Pancreas (tissue), 10 donors: ENCODE measurements at regions not wholly inside any gene's neighbourhood (a gene's known extent, or its start where the extent isn't known, plus 50 kb on each side); places are given as distances from the start of the nearest gene placed in this dataset.

Experiments used
- ATAC-seq, 4 donors: fragments of 200-7000 bp; cut with Tn5 transposase; one replicate each; pipeline versions ENCODE4 v1.8.0 to v1.9.1; 2020; ENCODE audit warnings: mild to moderate bottlenecking in 4 of 4, moderate library complexity in 4 of 4
- DNase-seq, 6 donors: peaks; one replicate each; pipeline ENCODE4 v3.0.0-alpha.2; 2020
- FAIRE-seq: peaks from 2 replicates; lab custom pipeline; 2012; peaks lifted over from hg19 to GRCh38; lab: Jason Lieb, UNC
- H3K27ac ChIP-seq, 4 donors: fragments of 200-600 bp; sonication (generic); 1 replicate in 3 of 4; 2 replicates in 1 of 4; pipeline versions ENCODE4 v1.5.0 to v1.8.0; 2020
- H3K27me3 ChIP-seq, 4 donors: fragments of 200-600 bp; one replicate each; pipeline ENCODE4 v1.8.0; 2021
- H3K36me3 ChIP-seq, 3 donors: fragments of 200-600 bp; sonication (generic) in 1 of 3; one replicate each; pipeline versions ENCODE4 v1.5.0 to v1.8.0; 2020 to 2021
- H3K4me1 ChIP-seq, 3 donors: fragments of 200-600 bp; one replicate each; pipeline ENCODE4 v1.8.0; 2021
- H3K4me3 ChIP-seq, 4 donors: fragments of 200-600 bp; sonication (generic) in 2 of 4; one replicate each; pipeline versions ENCODE4 v1.5.0 to v1.8.0; 2020 to 2021
- H3K9me3 ChIP-seq, 4 donors: fragments of 200-600 bp; one replicate each; pipeline ENCODE4 v1.8.0; 2021
- WGBS, 2 donors: extraction: QIAGEN DNeasy Blood & Tissue Kit; methylation state at CpG; one replicate each; pipeline ENCODE4 v1.1.7; 2013; 5-methylcytosine and 5-hydroxymethylcytosine counted together
- intact Hi-C, 3 donors: fragments of 100-400 bp; cut with DNase I; formaldehyde crosslinking; loops; one replicate each; pipeline versions ENCODE4 v1.11.1 to v1.14.2; 2022
- TF ChIP-seq, protein P1 (sequence below), 4 donors: fragments of 200-600 bp; sonication (generic) in 3 of 4; IDR thresholded peaks; one replicate each; pipeline versions ENCODE4 v1.5.0 to v1.8.0; 2021; ENCODE audit warnings: antibody characterized with exemption in 4 of 4
- donor health status: healthy with polysubstance abuse.
- donor health status: DM: no; HTN: no; CAD: no; lungs with moderate emphysema.
- donor health status: DM: no; HTN: no; CAD: no.
- donor health status: control.
- donor health status: control.
- donor health status: Bipolar disorder and iron deficiency.
- donor health status: DM: yes; HTN: yes; CAD: no.
- donor health status: DM: no; HTN: no; CAD: no.
- donor health status: DM: no; HTN: no; CAD: no.
- donor health status: DM: yes; HTN: yes; CAD: no.

DNA sequence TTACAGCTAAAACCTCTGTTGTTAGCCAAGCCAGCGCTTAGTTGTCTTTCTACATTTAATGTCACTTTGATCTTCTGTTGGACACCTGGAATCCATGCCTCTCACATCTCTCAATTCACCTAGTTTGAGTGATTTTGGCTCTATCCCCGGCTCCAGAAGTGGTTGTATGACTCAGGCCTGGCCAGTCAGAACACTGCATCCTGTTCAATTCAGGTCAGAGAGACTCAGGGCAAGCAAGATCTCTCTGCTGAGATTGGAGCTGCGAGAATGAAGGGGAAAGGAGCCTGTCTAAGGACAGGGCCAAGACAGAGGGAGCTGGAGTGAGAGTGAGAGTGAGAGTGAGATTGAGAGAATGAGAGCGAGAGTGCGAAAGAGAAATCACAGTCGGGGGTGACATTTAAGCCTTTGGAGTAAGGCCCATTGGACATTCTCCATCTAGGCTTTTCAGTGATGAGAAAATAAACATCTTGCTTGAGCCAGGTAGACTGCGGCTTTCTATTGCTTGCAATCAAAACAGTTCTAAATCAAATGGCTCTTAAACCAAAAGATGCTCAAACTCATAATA lies 83.3 kb upstream of the DYNC1I1 start:
- Histone ChIP-seq H3K27ac (no peak overlapping the region), H3K27me3 (no peaks in the 10 kb centered on the region), H3K9me3 (no peaks in the 10 kb centered on the region), H3K4me1 (no peaks in the 10 kb centered on the region), H3K4me3 (no peak overlapping the region), H3K36me3 (no peaks in the 10 kb centered on the region)
- DNase-seq: no peak
- 71 to 75% methylated on average over 7 of the region's 7 CpGs for WGBS, 2 donors
- no peak for FAIRE-seq
- TF ChIP-seq, protein P1, sequence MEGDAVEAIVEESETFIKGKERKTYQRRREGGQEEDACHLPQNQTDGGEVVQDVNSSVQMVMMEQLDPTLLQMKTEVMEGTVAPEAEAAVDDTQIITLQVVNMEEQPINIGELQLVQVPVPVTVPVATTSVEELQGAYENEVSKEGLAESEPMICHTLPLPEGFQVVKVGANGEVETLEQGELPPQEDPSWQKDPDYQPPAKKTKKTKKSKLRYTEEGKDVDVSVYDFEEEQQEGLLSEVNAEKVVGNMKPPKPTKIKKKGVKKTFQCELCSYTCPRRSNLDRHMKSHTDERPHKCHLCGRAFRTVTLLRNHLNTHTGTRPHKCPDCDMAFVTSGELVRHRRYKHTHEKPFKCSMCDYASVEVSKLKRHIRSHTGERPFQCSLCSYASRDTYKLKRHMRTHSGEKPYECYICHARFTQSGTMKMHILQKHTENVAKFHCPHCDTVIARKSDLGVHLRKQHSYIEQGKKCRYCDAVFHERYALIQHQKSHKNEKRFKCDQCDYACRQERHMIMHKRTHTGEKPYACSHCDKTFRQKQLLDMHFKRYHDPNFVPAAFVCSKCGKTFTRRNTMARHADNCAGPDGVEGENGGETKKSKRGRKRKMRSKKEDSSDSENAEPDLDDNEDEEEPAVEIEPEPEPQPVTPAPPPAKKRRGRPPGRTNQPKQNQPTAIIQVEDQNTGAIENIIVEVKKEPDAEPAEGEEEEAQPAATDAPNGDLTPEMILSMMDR (IDR thresholded peaks at IDR 0.05): no peak
- intact Hi-C loops: loop anchor here (5.0 to 10.0 kb wide), 3 partner anchors 154 to 177 kb away; no protein-coding TSS in a partner anchor
- ATAC-seq: no peak

- H3K4me1 ChIP-seq: no peaks in the 10 kb centered on the region
- no peaks in the 10 kb centered on the region for H3K27me3 ChIP-seq
- 15 to 23% methylated on average over 4 of the region's 4 CpGs for WGBS, 2 donors
- FAIRE-seq: no peak
- no peak overlapping the region for H3K27ac ChIP-seq
- peak in 2 of 6 donors; percentile 13 to 17 for DNase-seq
- no peaks in the 10 kb centered on the region for H3K36me3 ChIP-seq
- TF ChIP-seq, protein P1 (IDR thresholded peaks at IDR 0.05): no peak
- intact Hi-C loops: loop anchor here (5.0 to 10.0 kb wide), 3 partner anchors 153 to 176 kb away; no protein-coding TSS in a partner anchor
- peak; percentile 37 to 63 (median 46) for ATAC-seq
- H3K4me3 ChIP-seq: no peak overlapping the region
- no peaks in the 10 kb centered on the region for H3K9me3 ChIP-seq
These were observed 84.5 kb upstream of the DYNC1I1 start for GRCh38 chr7:95687759-95688343.

- intact Hi-C loops: loop anchor here (5.0 to 10.0 kb wide), 3 partner anchors 151 to 174 kb away; no protein-coding TSS in a partner anchor
- no peaks in the 10 kb centered on the region for H3K27me3 ChIP-seq
- no peaks in the 10 kb centered on the region for H3K4me1 ChIP-seq
- no peaks in the 10 kb centered on the region for H3K36me3 ChIP-seq
- 6 to 8% methylated on average over 4 of the region's 4 CpGs for WGBS, 2 donors
- peak; percentile 73 for FAIRE-seq
- DNase-seq: peak in 4 of 6 donors; percentile 40 to 68 (median 50)
- TF ChIP-seq, protein P1 (IDR thresholded peaks at IDR 0.05): peak in 3 of 4 donors; percentile 21 to 30 (median 26)
- H3K4me3 ChIP-seq: no peak overlapping the region
- peak; percentile 73 to 83 (median 80) for ATAC-seq
- no peak overlapping the region for H3K27ac ChIP-seq
- no peaks in the 10 kb centered on the region for H3K9me3 ChIP-seq
These were observed 86.2 kb upstream of the DYNC1I1 start for GRCh38 chr7:95686109-95686508.

- H3K9me3 ChIP-seq: no peaks in the 10 kb centered on the region
- DNase-seq (no peak), FAIRE-seq (no peak), ATAC-seq (no peak)
- no peaks in the 10 kb centered on the region for H3K4me1 ChIP-seq
- TF ChIP-seq, protein P1 (IDR thresholded peaks at IDR 0.05): no peak
- H3K36me3 ChIP-seq: no peaks in the 10 kb centered on the region
- intact Hi-C loops: loop anchor here in 2 of 3 donors (5.0 to 10.0 kb wide), 2 partner anchors 150 to 152 kb away; no protein-coding TSS in a partner anchor
- H3K27ac ChIP-seq: no peak overlapping the region
- no peaks in the 10 kb centered on the region for H3K27me3 ChIP-seq
- H3K4me3 ChIP-seq: no peak overlapping the region
- WGBS, 2 donors: 68 to 83% methylated on average over 2 of the region's 2 CpGs
These were observed 87.8 kb upstream of the DYNC1I1 start for GRCh38 chr7:95684505-95684904.

DNA sequence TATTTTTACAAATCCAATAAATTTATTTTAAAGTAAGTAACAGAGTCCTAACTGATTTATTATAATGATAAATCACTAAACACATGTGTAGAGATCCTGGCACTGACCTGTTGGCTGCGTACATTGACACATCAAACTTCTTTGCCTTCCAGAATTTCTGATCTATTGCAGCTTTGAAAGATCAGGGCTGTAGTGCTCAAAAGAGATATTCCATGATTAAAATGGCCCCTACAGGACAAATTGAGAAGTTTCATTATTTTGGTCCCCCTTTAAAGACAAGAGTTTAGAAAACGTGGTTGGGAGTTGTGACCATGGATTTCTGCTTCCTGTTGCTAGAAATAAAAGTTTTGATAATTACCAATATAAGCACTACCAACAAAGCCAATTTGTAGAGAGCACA lies 87.7 kb upstream of the PDK4 start:
- intact Hi-C loops: loop anchor here in 2 of 3 donors (5.0 to 10.0 kb wide), 2 partner anchors 149 to 152 kb away; no protein-coding TSS in a partner anchor
- WGBS, 2 donors: 4 to 21% methylated on average over 2 of the region's 2 CpGs
- no peaks in the 10 kb centered on the region for H3K4me1 ChIP-seq
- ATAC-seq (peak; percentile 49 to 86 (median 77)), DNase-seq (no peak), FAIRE-seq (peak; percentile 84)
- H3K36me3 ChIP-seq: no peaks in the 10 kb centered on the region
- no peak overlapping the region for H3K4me3 ChIP-seq
- no peaks in the 10 kb centered on the region for H3K27me3 ChIP-seq
- H3K27ac ChIP-seq: no peak overlapping the region
- H3K9me3 ChIP-seq: no peaks in the 10 kb centered on the region
- TF ChIP-seq, protein P1 (IDR thresholded peaks at IDR 0.05): peak in 2 of 4 donors; percentile 31 to 47
